Testis (tissue), 2 donors: ENCODE measurements at regions not wholly inside any gene's neighbourhood (a gene's known extent, or its start where the extent isn't known, plus 50 kb on each side); places are given as distances from the start of the nearest gene placed in this dataset.

Experiments used
- POLR2A ChIP-seq: fragments of 450-650 bp; IDR thresholded peaks from one replicate; pipeline ENCODE4 v1.6.1; 2017; ENCODE audit warnings: antibody characterized with exemption, mild to moderate bottlenecking, moderate library complexity
- TF ChIP-seq, protein P1 (sequence below), 3 experiments: fragments of 450-650 bp in 2 of 3; fragments of 200-600 bp in 1 of 3; sonication (generic) in 1 of 3; IDR thresholded peaks; one replicate each; pipeline ENCODE4 v1.5.1; 2016 to 2019; ENCODE audit warnings: antibody characterized with exemption in 3 of 3, mild to moderate bottlenecking in 2 of 3, moderate library complexity in 1 of 3

DNA sequence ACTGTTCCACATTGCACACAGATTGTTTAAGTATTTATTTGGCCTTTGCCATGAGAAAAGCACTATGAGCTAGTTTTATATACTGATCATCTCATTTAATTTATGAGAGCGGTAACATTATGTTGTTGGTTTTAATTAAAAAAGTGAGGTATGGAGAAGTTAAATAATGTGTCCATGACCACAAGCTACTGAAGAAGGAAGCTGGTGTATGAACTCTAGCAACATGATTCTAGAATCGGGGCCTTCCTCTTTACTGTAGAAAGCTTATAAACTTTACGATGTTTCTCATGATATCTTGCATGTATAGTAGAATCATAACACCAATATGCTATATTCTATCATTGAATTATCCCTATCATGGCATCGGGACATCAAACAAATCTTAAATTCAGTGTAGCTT, 52.9 kb upstream of the CDH18 start:
- TF ChIP-seq, protein P1, sequence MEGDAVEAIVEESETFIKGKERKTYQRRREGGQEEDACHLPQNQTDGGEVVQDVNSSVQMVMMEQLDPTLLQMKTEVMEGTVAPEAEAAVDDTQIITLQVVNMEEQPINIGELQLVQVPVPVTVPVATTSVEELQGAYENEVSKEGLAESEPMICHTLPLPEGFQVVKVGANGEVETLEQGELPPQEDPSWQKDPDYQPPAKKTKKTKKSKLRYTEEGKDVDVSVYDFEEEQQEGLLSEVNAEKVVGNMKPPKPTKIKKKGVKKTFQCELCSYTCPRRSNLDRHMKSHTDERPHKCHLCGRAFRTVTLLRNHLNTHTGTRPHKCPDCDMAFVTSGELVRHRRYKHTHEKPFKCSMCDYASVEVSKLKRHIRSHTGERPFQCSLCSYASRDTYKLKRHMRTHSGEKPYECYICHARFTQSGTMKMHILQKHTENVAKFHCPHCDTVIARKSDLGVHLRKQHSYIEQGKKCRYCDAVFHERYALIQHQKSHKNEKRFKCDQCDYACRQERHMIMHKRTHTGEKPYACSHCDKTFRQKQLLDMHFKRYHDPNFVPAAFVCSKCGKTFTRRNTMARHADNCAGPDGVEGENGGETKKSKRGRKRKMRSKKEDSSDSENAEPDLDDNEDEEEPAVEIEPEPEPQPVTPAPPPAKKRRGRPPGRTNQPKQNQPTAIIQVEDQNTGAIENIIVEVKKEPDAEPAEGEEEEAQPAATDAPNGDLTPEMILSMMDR (IDR thresholded peaks at IDR 0.05), result no peak
- TF ChIP-seq POLR2A, result no peak
